ENCODE measurements at regions not wholly inside any gene's neighbourhood (a gene's known extent, or its start where the extent isn't known, plus 50 kb on each side); places are given as distances from the start of the nearest gene placed in this dataset.
"Not testable (repeated sequence)": the region's sequence is repeated elsewhere in the genome, so short reads cannot be mapped to it uniquely, and the experiment has no call there.

- DNase-seq (ENCODE audit: low read depth in 2 of 2) = no peak
These were observed 1193.0 kb downstream of the AACS start for GRCh38 chr12:126258190-126258589.

DNA sequence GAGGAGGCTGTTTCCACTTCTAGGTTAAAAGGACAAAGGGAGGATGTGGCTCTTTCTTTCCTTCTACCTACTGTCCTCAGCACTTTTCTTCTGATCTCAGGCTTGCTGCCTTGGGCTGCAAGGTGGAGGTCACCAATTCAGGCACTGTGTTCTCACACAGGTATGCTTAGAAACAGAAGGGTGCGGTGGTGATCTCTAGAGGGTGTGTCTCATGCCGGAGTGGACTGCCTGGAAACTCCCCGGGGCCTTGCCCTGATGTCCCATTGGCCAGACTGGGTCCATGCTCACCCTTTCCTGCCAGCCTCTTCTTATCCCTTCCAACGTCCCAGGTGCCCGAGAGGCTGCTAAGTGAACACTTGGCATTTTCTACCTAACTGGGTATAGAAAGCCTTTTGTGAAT, 1197.6 kb downstream of the AACS start:
- no peak for DNase-seq (ENCODE audit: low read depth in 2 of 2)

- DNase-seq (ENCODE audit: low read depth in 2 of 2) = no peak
These were observed 1203.0 kb downstream of the AACS start for GRCh38 chr12:126268222-126268621.

DNA sequence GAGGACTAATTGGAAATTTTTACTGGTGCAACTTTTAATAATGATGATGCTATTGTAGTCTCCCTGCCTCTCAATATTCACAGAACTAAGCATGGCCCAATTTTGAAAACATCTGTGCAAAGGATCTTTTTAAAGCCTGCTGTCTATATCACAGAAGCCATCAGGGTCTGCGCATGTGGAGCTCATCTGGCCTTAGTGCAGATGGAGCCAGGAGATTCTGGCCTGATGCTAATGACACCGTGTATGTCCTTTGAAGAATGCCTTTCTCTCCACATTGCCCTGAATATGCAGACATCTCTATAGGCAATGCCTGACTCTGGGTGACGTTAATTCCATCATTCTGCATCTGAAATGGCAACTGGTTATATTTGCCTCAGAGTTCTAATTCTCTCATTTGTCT, 1205.9 kb downstream of the AACS start:
- no peak for DNase-seq (ENCODE audit: low read depth in 2 of 2)

- DNase-seq (ENCODE audit: low read depth in 2 of 2) = no peak
These were observed 1217.5 kb downstream of the AACS start for GRCh38 chr12:126282691-126283090.

GRCh38 chr12:126286203-126286602, 1221.0 kb downstream of the AACS start:
- DNase-seq (ENCODE audit: low read depth in 2 of 2) = no peak

DNA sequence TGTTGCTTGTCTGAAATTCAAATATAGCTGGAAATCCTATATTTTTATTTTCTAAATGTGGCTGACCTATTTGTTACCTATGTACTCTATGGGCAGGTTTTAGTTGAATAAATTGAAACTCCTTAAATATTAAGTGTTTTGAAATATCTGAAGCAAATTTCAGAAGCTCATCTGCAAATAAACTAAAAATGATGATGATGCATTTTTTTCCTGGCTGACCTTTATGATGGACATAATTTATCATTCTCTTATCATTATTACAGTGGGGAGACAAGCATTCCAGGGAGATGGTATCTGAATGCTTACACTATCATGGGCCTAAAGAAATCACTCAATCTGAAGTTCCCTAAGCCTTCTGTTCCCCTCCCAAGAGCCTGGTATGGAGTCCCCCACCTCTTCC, 1225.2 kb downstream of the AACS start:
- DNase-seq (ENCODE audit: low read depth in 2 of 2) = no peak

- not testable (repeated sequence) for DNase-seq (ENCODE audit: low read depth in 2 of 2)
These were observed 1226.8 kb downstream of the AACS start for GRCh38 chr12:126291987-126292386.

DNA sequence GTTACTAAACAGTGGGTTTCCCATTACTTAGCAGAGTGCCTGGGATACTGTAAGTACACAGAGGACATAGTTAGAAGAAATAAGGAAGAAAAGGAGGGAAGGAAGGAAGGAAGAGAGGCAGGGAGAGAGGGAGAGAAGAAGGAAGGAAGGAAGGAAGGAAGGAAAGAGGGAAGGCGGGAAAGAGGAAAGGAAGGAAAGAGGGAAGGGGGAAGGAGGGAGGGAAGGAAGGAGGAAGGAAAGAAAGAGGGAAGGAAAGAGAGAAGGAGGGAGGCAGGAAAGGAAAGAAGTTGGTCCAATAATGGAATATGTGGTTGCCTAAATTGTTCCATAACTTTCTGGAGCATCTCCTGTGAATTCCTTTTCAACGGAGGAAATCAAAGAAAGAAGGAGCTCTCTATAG, 1230.4 kb downstream of the AACS start:
- no peak for DNase-seq (ENCODE audit: low read depth in 2 of 2)

DNA sequence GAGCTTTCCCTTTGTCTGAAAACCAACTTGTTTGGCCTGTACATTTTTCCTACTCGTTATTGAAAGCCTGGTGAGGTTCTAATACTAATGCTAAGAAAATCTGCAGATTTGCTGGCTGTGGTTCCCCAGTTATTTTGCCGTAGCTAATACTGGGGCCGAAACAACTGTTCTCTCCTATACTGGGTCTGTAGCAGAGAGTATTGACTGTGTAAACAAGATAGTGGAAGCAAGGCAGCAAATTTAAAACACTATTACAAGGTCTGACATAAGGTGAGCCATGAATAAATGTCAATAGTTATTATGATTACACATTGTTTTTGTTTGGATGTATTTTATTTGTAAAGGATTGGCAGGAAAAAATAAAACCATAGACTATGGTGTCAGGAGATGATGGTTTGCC, 1244.0 kb downstream of the AACS start:
- no peak for DNase-seq (ENCODE audit: low read depth in 2 of 2)

- DNase-seq (ENCODE audit: low read depth in 2 of 2) = no peak
These were observed 1247.2 kb downstream of the AACS start for GRCh38 chr12:126312457-126312856.

DNA sequence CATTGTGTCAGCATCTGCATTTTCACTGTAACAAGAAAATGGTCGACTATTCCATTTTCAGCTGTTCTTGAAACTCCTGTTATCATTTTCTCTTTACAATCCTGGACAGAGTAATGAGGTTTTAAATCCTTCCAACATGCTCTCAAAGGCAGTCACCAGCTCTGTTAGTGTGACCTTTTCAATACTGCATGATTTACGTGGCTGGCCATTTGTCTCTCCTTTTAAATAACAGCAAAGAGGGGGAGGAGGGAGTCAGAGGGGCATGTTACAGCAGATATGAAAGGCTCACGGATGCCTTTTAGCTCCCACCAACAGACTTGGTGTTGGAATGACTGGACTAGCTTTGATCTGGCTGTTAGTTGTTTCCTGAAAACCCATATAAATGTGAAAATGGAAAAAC, 1251.2 kb downstream of the AACS start:
- no peak for DNase-seq (ENCODE audit: low read depth in 2 of 2)

DNA sequence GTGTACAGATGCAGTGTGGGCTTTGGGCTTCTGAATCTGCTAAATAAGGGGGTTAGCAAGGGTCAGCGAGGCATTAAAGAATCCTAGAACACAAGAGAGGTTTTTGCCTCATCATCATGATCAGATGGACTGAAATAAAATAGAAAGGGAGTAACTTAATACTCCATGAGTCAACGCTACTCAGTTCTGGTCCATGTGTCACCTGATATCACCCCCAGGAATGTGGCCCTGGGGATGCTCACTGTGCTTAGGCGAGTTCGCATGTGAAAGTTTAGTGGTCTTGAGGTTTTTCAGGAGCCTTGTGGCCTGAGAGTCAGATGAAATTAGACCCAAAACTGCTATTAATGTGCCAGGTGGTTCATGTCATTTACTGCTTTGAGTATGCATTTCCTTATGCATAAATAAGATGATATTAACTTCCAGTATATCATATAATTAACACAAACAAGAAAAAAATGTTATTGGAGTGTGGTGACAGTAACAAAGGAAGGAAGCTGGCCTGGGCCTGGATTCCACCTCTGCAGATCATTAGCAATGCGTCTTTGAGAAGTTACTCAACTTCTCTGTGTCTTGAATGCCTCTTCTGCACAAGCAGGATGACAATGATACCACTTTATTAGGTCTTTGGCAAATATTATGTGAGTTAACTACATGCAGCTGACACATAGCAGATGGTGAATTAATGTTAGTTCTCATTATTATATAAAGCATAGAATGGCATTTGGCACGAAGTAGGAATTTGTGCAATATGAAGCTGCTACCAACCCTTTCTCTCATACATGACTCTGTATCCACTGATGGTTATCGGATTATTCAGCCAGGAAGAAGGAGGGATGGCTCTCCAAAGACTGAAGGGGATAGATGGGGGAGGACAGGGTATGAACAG, 1272.6 kb downstream of the AACS start:
- DNase-seq (ENCODE audit: low read depth in 2 of 2) = no peak

DNA sequence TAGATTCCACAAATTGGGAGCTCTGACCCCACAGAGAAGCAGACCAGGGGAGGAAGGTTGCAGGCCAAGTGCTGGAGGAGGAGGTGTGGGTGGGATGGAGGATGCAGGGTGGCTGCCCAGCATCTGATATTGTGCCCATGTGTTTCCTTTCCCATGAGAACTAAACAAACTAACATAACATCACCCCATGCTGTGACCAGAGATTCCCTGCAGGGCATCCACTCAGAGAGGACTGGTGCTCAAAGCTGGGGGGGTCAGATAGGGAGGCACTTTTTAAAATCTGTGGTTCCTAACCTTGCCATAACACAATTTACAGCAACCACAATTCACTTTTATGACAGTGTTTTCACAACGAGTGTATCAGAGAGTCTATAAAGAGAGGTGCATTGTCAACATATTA, 1277.6 kb downstream of the AACS start:
- no peak for DNase-seq (ENCODE audit: low read depth in 2 of 2)

DNA sequence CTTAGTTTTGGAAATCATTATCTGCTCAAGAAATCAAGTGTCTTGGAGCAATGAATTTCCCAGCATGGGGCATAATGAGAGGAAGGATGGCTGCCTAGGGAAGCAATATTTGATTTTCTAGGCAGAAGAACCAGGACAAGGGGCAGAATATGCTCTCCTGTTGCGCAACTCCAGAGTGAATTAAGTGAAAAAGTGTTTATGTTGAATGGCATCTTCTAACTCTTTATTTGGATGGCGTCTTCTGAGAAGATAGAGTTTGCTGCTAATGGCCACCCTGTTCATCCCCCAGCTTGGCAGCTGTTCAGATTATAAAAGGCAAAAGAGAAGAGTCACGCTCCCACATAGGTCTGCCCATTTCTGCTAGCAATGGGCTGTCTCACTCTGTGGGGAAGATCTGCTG, 1278.1 kb downstream of the AACS start:
- no peak for DNase-seq (ENCODE audit: low read depth in 2 of 2)

GRCh38 chr12:126346087-126346486, 1280.9 kb downstream of the AACS start:
- no peak for DNase-seq (ENCODE audit: low read depth in 2 of 2)

GRCh38 chr12:126347421-126347820, 1282.2 kb downstream of the AACS start:
- DNase-seq (ENCODE audit: low read depth in 2 of 2) = no peak

DNA sequence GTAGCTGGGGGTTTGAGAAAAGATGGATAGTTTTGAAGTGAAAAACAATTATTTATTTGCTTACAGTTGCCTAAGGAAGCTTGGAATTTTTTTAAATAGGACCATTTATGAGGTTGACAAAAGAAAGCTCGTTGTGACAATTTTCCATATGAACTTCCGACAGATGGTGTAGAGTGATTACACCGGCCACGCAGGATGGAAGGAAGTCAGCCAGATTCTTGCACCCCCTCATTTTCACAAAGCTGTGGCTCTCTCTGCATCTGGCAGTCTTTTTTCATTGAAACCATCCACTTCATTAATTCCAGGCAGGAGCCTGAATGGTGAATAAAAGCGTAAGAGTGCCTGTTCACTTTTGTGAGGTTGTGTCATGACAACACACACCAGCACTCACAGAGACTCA, 1284.1 kb downstream of the AACS start:
- no peak for DNase-seq (ENCODE audit: low read depth in 2 of 2)

DNA sequence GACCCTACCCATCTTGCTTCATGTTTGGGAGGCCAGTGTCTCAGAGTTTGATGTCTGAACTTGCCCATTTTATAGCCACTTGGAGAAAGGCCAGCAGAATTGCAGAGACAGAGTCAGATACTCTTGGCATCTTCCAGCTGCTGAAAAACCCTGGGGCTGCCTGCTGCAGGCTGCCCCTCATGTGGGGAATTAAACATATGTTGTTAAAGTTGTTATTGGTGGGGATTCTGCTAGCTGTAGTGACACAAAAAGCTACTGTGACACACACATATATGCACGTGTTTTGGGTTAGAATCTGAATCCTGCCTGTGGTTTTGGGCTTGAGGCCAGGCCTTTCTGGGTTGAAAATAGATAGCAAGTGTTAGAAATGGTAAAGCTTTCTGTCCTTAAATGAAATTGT, 1288.4 kb downstream of the AACS start:
- no peak for DNase-seq (ENCODE audit: low read depth in 2 of 2)

DNA sequence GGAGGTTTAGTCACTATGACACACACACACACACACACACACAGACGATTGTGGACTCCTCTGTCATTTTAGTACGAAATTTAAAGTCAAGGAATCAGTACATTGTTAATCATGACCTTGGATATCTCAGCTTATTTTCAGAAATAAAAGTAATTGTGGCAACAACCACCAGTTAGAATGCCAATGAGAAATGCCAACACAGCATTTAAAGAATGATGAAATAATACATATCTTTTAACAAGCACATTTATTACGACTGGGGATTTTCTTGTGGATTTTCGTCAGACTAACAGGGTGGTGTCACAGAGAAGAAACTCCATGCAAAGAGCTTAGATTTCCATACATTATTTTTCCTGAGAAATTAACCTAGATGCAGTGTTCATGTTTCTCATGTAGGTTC, 1289.4 kb downstream of the AACS start:
- DNase-seq (ENCODE audit: low read depth in 2 of 2) = no peak

DNA sequence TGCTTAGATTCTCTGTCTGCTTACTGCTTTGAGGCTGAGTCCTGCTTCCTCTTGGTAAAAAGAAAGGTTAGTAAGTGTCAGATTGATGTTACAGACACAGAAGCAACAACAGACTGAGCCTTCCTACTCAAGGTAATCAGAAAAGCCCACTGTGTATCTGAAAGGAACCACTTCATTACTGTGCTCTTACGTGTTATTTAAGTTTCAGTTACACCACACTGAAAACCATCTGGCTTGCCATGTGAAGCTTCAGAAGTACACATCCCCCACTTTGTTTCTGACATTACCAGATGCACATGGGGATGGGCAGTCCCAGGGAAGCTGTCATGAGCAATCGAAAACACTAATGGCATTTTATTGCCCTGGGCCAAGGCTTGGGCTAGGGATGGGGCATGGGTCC, 1290.1 kb downstream of the AACS start:
- DNase-seq (ENCODE audit: low read depth in 2 of 2) = no peak

DNA sequence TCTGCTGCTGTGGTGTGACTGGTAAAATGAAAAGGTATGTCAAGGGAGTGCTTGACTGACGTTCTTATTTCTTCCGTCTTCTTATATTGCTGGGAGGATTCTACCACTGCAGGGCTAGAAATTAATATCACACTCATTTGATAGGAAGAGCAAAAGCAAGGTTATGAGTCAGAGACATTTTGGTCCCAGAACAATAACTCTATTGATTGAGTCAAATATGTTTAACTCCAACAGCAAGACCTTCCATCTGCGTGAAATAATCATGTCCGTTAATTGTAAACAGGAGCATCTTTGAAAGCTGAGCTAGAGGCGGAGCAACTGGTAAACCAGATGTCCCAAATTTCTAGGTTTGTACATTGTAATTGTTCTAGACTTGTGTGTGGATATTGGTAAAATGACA, 1293.6 kb downstream of the AACS start:
- DNase-seq (ENCODE audit: low read depth in 2 of 2) = no peak

DNA sequence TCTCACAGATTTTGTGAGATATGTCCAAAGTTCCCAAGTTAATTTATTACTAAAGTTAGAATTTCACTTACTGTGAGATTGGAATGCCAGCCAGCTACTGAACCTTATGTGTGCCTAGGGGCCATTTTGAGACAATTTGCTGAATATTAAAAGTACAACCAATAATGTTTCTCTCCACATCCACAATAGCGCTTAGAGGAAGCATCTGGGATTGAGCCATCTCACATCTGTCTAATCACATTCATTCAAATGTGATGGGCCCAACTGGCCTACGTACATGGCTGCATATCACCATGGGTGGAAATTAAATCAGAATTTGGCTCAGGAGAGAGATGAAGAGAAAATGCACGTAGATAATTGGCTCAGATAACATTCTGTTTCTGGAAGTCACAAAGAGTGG, 1294.0 kb downstream of the AACS start:
- DNase-seq (ENCODE audit: low read depth in 2 of 2) = no peak

DNA sequence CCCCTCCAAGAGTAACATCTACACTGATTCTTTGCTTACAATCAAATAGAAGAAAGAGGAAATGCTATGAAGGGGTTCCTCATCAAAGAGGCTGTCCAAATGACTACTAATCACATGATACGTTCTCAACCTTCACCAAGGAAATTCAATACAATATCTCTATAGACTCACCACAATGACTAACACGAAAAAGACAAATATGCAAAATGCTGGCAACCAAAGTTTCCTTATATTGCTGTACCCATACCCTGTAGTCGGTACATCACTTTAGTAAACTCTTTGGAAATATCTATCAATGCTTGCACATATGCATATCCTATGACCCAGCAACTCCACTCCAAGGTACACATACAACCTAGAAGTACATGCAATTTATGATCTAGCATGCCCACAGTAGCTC, 1296.6 kb downstream of the AACS start:
- no peak for DNase-seq (ENCODE audit: low read depth in 2 of 2)

Data from activated CD4-positive, alpha-beta T cell treated with anti-CD3 and anti-CD28 coated beads for 24 hours (primary cell).